Stimulated activated CD4-positive, alpha-beta T cell treated with anti-CD3 and anti-CD28 coated beads, Interleukin-4, amount 100 ng/mL, for 4 hours (primary cell): ENCODE measurements at regions not wholly inside any gene's neighbourhood (a gene's known extent, or its start where the extent isn't known, plus 50 kb on each side); places are given as distances from the start of the nearest gene placed in this dataset.

Source experiments
- DNase-seq, 2 experiments: peaks; one replicate each; pipeline ENCODE4 v3.0.0-alpha.2; 2020

- DNase-seq, result peak; percentile 14 to 16
Observed at GRCh38 chr3:109532257-109533216, 195.2 kb upstream of the DPPA4 start.

GRCh38 chr3:109545746-109546145 is 208.4 kb upstream of the DPPA4 start:
- no peak for DNase-seq

- DNase-seq, result no peak
Observed at GRCh38 chr3:109548192-109548938, 211.0 kb upstream of the DPPA4 start.

GRCh38 chr3:109553591-109554371 is 216.4 kb upstream of the DPPA4 start:
- DNase-seq, result no peak

GRCh38 chr3:109559389-109559788 is 222.0 kb upstream of the DPPA4 start:
- no peak for DNase-seq

GRCh38 chr3:109563149-109563548 is 225.8 kb upstream of the DPPA4 start:
- no peak for DNase-seq

- no peak for DNase-seq
Observed at GRCh38 chr3:109569135-109569846, 231.9 kb upstream of the DPPA4 start.

GRCh38 chr3:109570408-109570807 is 233.1 kb upstream of the DPPA4 start:
- DNase-seq, result no peak

GRCh38 chr3:109572301-109572700 is 235.0 kb upstream of the DPPA4 start:
- no peak for DNase-seq

- DNase-seq, result no peak
Observed at GRCh38 chr3:109596991-109597390, 259.6 kb upstream of the DPPA4 start.

- no peak for DNase-seq
Observed at GRCh38 chr3:109597444-109597843, 260.1 kb upstream of the DPPA4 start.

- DNase-seq, result no peak
Observed at GRCh38 chr3:109607897-109608296, 270.6 kb upstream of the DPPA4 start.

- no peak for DNase-seq
Observed at GRCh38 chr3:109608574-109608973, 271.2 kb upstream of the DPPA4 start.

- no peak for DNase-seq
Observed at GRCh38 chr3:109618766-109619378, 281.5 kb upstream of the DPPA4 start.

- no peak for DNase-seq
Observed at GRCh38 chr3:109631897-109632296, 294.6 kb upstream of the DPPA4 start.

GRCh38 chr3:109640146-109640652 is 302.9 kb upstream of the DPPA4 start:
- no peak for DNase-seq

GRCh38 chr3:109642025-109642424 is 304.7 kb upstream of the DPPA4 start:
- no peak for DNase-seq

- no peak for DNase-seq
Observed at GRCh38 chr3:109643590-109643989, 306.2 kb upstream of the DPPA4 start.

GRCh38 chr3:109644332-109644731 is 307.0 kb upstream of the DPPA4 start:
- DNase-seq, result no peak

- DNase-seq, result no peak
Observed at GRCh38 chr3:109644746-109645145, 307.4 kb upstream of the DPPA4 start.

- no peak for DNase-seq
Observed at GRCh38 chr3:109648027-109648426, 310.7 kb upstream of the DPPA4 start.

- DNase-seq, result no peak
Observed at GRCh38 chr3:109656225-109656624, 318.9 kb upstream of the DPPA4 start.
